Activated CD8-positive, alpha-beta memory T cell treated with anti-CD3 and anti-CD28 coated beads, Interleukin-2, amount 10 ng/mL, durations not matched to agents 7 days and 5 days (primary cell): ENCODE measurements at regions not wholly inside any gene's neighbourhood (a gene's known extent, or its start where the extent isn't known, plus 50 kb on each side); places are given as distances from the start of the nearest gene placed in this dataset.
"Not testable (repeated sequence)": the region's sequence is repeated elsewhere in the genome, so short reads cannot be mapped to it uniquely, and the experiment has no call there.

Source experiments
- ATAC-seq: fragments of 150-1000 bp; cut with Tn5 transposase; one replicate; pipeline ENCODE4 v1.10.0; 2021; ENCODE audit warnings: moderate library complexity
- CTCF ChIA-PET: fragments of 350-600 bp; sonication (Branson Sonifier 250); formaldehyde crosslinking; loops from one replicate; lab custom pipeline; 2021; ENCODE audit warnings: antibody characterized with exemption; lab: Charles Lee
- DNase-seq: peaks from one replicate; pipeline ENCODE4 v3.0.0-alpha.2; 2020
- H3K27ac Mint-ChIP-seq: one replicate; pipeline ENCODE4 v1.8.0; 2021; ENCODE audit warnings: mild to moderate bottlenecking, mixed read lengths
- H3K27me3 Mint-ChIP-seq: one replicate; pipeline ENCODE4 v1.8.0; 2021; ENCODE audit warnings: mixed read lengths
- H3K36me3 Mint-ChIP-seq: one replicate; pipeline ENCODE4 v1.8.0; 2021; ENCODE audit warnings: mild to moderate bottlenecking, mixed read lengths
- H3K4me1 Mint-ChIP-seq: one replicate; pipeline ENCODE4 v1.8.0; 2021; ENCODE audit warnings: mixed read lengths
- H3K4me3 Mint-ChIP-seq: one replicate; pipeline ENCODE4 v1.8.0; 2021; ENCODE audit warnings: mild to moderate bottlenecking, moderate library complexity, mixed read lengths
- H3K9me3 Mint-ChIP-seq: one replicate; pipeline ENCODE4 v1.8.0; 2022; ENCODE audit warnings: low read depth, mixed read lengths

DNA sequence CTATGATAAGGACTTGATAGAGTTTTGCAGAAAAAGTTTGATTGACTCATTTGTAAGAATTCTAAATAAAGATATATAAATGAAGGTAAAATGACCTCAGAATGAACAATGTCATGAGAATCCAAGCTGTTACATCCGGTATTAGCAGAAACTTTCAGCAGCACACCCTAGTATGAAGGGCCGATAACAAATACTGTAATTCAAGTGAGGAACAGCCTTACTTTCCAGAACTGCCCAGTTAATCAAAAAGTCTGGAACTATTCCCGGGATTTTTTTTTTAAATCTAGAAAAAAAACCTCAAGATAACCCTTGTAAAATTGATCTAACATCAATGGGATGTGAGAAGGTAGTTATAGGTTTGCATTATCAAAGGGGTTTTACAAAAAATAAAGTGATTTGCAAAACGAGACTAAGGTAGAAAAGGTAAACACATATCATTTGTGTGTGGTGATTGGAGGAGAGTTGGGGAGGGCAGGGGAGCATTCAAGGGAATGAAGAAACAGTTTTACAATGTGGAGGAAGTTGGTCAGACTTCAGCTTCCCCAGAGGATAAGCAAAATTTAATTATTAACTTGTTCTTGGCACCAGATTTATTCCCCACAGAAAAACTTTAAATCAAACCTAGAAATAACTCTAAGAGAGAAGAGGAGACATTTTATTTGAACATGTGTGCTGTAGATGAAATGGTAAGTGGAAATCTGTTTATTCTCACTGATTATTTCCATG is 75.9 kb upstream of the VCAM1 start:
- Mint-ChIP-seq H3K27ac (no peak overlapping the region), H3K4me1 (no peaks in the 10 kb centered on the region), H3K9me3 (peaks cover 3% of the 10 kb centered on the region), H3K4me3 (no peak overlapping the region), H3K27me3 (peaks cover 11% of the 10 kb centered on the region), H3K36me3 (no peaks in the 10 kb centered on the region)
- ATAC-seq (no peak), DNase-seq (no peak)
- CTCF ChIA-PET: no interaction called here

DNA sequence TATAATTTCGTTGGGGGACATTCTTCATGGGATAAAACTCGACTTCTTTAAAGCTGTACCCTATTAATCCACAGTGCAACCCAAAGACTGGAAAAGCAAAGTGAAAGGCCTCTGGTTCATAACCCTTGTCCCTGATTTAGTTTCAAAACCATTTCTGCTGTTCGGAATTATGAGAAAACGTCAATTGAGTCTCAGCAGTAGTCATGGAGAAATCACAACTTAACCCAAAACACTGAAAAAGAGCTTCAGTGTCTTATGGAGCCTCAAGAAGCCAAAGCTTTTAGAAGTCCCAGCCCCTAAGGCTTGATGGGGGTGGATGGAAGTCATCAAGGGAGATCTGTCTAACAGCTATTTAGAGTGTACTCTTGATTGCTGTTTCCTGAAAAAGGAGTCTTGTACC is 73.5 kb upstream of the VCAM1 start:
- CTCF ChIA-PET: no interaction called here
- Mint-ChIP-seq H3K27ac (no peak overlapping the region), H3K27me3 (peaks cover 31% of the 10 kb centered on the region), H3K9me3 (peaks cover 12% of the 10 kb centered on the region), H3K4me3 (no peak overlapping the region), H3K36me3 (peaks cover 7% of the 10 kb centered on the region), H3K4me1 (no peaks in the 10 kb centered on the region)
- ATAC-seq: no peak
- DNase-seq: no peak

DNA sequence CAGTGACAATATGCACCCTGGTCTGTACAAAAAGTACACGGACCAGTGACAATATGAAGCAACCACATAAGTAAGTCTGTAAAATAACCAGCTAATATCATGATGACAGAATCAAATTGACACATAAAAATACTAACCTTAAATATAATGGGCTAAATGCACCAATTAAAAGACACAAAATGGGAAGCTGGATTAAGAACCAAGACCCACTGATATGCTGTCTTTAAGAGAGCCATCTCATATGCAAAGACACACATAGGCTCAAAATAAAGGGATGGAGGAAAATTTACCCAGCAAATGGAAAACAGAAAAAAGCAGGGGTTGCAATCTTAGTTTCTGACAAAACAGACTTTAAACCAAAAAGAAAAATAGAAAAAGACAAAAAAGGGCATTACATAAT is 70.4 kb upstream of the VCAM1 start:
- DNase-seq (no peak), ATAC-seq (no peak)
- Mint-ChIP-seq H3K36me3 (peaks cover 7% of the 10 kb centered on the region), H3K27ac (no peak overlapping the region), H3K27me3 (peaks cover 36% of the 10 kb centered on the region), H3K4me3 (no peak overlapping the region), H3K9me3 (peaks cover 9% of the 10 kb centered on the region), H3K4me1 (peaks cover 7% of the 10 kb centered on the region)
- CTCF ChIA-PET: no interaction called here

DNA sequence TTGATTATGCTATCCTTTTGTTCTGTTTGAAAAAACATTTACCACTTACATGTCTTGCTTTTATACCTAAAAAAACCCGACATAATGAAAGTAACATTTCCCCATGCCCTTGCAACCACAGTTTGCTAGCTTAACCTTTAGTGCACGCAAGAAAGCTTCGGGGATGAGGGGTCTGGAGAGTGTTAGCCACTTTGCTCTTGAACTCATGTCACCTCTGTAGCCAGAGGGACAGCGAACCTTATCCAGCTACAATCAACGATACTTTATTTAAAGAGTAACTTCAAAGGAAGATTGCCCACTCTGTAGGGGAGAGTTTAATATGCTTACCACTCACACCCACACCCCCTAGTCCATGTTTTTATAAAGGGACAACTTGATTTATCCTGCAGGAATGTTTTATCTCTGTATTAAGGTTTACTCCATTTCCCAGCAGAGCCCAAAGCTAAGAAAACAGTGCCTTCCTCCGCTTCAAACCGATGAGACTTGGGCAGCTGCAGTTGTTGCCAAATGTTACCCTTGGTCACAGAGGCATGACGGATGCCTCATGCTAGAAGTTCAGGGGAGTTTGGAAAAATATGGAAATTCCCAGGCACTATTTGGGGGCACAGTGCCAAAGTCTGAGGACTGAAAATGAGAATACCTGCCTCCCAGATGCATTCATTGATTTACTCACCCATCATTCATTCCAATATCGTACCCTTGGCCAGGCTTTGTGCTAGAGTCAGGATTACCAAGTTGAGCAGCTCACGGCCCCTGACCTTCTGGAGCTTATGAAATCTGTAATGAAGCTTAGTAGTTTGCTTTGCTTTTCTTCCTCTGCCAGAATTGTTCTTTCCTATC is 61.4 kb upstream of the VCAM1 start:
- no peaks in the 10 kb centered on the region for H3K9me3 Mint-ChIP-seq
- no peaks in the 10 kb centered on the region for H3K4me1 Mint-ChIP-seq
- no peak for DNase-seq
- no peak overlapping the region for H3K4me3 Mint-ChIP-seq
- ATAC-seq: no peak
- H3K36me3 Mint-ChIP-seq: no peaks in the 10 kb centered on the region
- no peak overlapping the region for H3K27ac Mint-ChIP-seq
- CTCF ChIA-PET: no interaction called here
- peaks cover 25% of the 10 kb centered on the region for H3K27me3 Mint-ChIP-seq

DNA sequence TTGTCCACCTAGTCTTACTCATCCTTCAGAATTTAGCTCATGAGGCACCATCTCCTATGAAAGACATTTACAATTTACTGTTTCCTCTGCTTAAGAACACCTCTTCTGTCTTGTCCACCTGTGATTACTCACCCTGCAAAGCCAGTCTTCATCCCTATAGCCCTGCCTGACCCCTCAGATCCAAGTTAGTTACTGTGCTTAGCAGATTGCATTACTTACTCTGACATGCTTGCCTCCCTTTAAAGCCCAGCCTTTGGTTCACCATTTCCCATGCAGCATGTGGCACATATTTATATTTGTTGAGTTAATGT is 60.9 kb upstream of the VCAM1 start:
- ATAC-seq: no peak
- CTCF ChIA-PET: no interaction called here
- peaks cover 25% of the 10 kb centered on the region for H3K27me3 Mint-ChIP-seq
- H3K27ac Mint-ChIP-seq: no peak overlapping the region
- H3K4me3 Mint-ChIP-seq: no peak overlapping the region
- DNase-seq: no peak
- no peaks in the 10 kb centered on the region for H3K36me3 Mint-ChIP-seq
- H3K9me3 Mint-ChIP-seq: no peaks in the 10 kb centered on the region
- no peaks in the 10 kb centered on the region for H3K4me1 Mint-ChIP-seq

DNA sequence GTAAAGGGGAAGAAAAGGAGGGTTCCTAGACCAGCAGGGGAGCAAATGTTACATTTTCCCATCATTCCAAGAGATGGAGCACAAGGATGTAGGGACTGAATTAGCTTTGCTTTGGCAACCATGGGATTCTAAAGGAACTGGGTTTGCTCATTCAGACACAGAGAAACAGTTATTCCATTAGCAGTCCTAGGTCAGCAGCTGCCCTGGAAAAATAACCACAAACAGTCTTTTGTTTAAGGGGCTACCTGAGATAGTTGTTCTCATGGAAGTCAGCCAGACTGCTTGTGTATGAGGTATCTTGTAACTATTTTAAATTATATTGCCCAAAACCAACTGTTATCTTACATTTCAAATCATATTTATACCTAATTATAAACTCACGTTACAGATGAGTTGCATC is 58.4 kb upstream of the VCAM1 start:
- CTCF ChIA-PET: no interaction called here
- H3K9me3 Mint-ChIP-seq: no peaks in the 10 kb centered on the region
- no peak for DNase-seq
- H3K27me3 Mint-ChIP-seq: peaks cover 32% of the 10 kb centered on the region
- H3K36me3 Mint-ChIP-seq: no peaks in the 10 kb centered on the region
- no peaks in the 10 kb centered on the region for H3K4me1 Mint-ChIP-seq
- no peak for ATAC-seq
- no peak overlapping the region for H3K27ac Mint-ChIP-seq
- no peak overlapping the region for H3K4me3 Mint-ChIP-seq

DNA sequence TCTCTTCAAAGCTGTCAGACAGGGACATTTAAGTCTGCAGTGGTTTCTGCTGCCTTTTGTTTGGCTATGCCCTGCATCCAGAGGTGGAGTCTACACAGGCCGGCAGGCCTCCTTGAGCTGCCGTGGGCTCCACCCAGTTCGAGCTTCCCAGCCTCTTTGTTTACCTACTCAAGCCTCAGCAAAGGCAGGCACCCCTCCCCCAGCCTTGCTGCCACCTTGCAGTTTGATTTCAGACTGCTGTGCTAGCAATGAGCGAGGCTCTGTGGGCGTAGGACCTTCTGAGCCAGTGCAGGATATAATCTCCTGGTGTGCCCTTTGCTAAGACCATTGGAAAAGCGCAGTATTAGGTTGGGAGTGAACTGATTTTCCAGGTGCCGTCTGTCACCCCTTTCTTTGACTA is 51.0 kb upstream of the VCAM1 start:
- H3K4me1 Mint-ChIP-seq, H3K9me3 Mint-ChIP-seq, H3K36me3 Mint-ChIP-seq, H3K4me3 Mint-ChIP-seq, ATAC-seq, CTCF ChIA-PET, DNase-seq, H3K27ac Mint-ChIP-seq: not testable (repeated sequence)
- H3K27me3 Mint-ChIP-seq: peaks cover 33% of the 10 kb centered on the region
